ENCODE measurements at regions not wholly inside any gene's neighbourhood (a gene's known extent, or its start where the extent isn't known, plus 50 kb on each side); places are given as distances from the start of the nearest gene placed in this dataset.

GRCh38 chr10:33638891-33639290, 304.4 kb upstream of the NRP1 start:
- Mint-ChIP-seq H3K27me3 (peaks cover 9% of the 10 kb centered on the region), H3K4me3 (no peak overlapping the region), H3K4me1 (no peaks in the 10 kb centered on the region), H3K36me3 (no peaks in the 10 kb centered on the region), H3K9me3 (peaks cover 0 to under 1% (median 0%) of the 10 kb centered on the region in 7 donors), H3K27ac (no peak overlapping the region)
- no peak for ATAC-seq (ENCODE audit: low read depth in 2 of 2)
- no peaks in the 10 kb centered on the region for H3K4me1 ChIP-seq (ENCODE audit: control insufficient read depth, insufficient read depth, low read length, poor library complexity, severe bottlenecking)
- DNase-seq = no peak
- no peak overlapping the region for H3K27ac ChIP-seq (ENCODE audit: insufficient read depth, low read length, poor library complexity, severe bottlenecking)
- no peak overlapping the region for H3K4me3 ChIP-seq (ENCODE audit: low read depth, low read length)
- no peaks in the 10 kb centered on the region for H3K9me3 ChIP-seq (ENCODE audit: control insufficient read depth in 2 of 2, low read length in 2 of 2)
- no peaks in the 10 kb centered on the region for H3K27me3 ChIP-seq (ENCODE audit: control insufficient read depth, insufficient read depth, low read length)
- no peaks in the 10 kb centered on the region for H3K36me3 ChIP-seq (ENCODE audit: control insufficient read depth, insufficient read depth, low read length)

- H3K27me3 Mint-ChIP-seq = peaks cover 9% of the 10 kb centered on the region
- H3K27ac Mint-ChIP-seq = no peak overlapping the region
- Histone ChIP-seq H3K9me3 (ENCODE audit: control insufficient read depth in 2 of 2, low read length in 2 of 2) (no peaks in the 10 kb centered on the region), H3K4me3 (ENCODE audit: low read depth, low read length) (no peak overlapping the region), H3K4me1 (ENCODE audit: control insufficient read depth, insufficient read depth, low read length, poor library complexity, severe bottlenecking) (no peaks in the 10 kb centered on the region), H3K27me3 (ENCODE audit: control insufficient read depth, insufficient read depth, low read length) (no peaks in the 10 kb centered on the region), H3K27ac (ENCODE audit: insufficient read depth, low read length, poor library complexity, severe bottlenecking) (no peak overlapping the region), H3K36me3 (ENCODE audit: control insufficient read depth, insufficient read depth, low read length) (no peaks in the 10 kb centered on the region)
- no peaks in the 10 kb centered on the region for H3K9me3 Mint-ChIP-seq
- DNase-seq = no peak
- no peak for ATAC-seq (ENCODE audit: low read depth in 2 of 2)
- H3K4me1 Mint-ChIP-seq = no peaks in the 10 kb centered on the region
- H3K36me3 Mint-ChIP-seq = no peaks in the 10 kb centered on the region
- H3K4me3 Mint-ChIP-seq = no peak overlapping the region
Measured at GRCh38 chr10:33638374-33638773, 303.9 kb upstream of the NRP1 start.

GRCh38 chr10:33635967-33636515, 301.6 kb upstream of the NRP1 start:
- Mint-ChIP-seq H3K27ac (no peak overlapping the region), H3K4me1 (no peaks in the 10 kb centered on the region), H3K27me3 (peaks cover 9% of the 10 kb centered on the region), H3K4me3 (no peak overlapping the region), H3K36me3 (no peaks in the 10 kb centered on the region), H3K9me3 (no peaks in the 10 kb centered on the region)
- no peaks in the 10 kb centered on the region for H3K9me3 ChIP-seq (ENCODE audit: control insufficient read depth in 2 of 2, low read length in 2 of 2)
- no peak overlapping the region for H3K4me3 ChIP-seq (ENCODE audit: low read depth, low read length)
- no peaks in the 10 kb centered on the region for H3K36me3 ChIP-seq (ENCODE audit: control insufficient read depth, insufficient read depth, low read length)
- ATAC-seq (ENCODE audit: low read depth in 2 of 2) = no peak
- no peaks in the 10 kb centered on the region for H3K4me1 ChIP-seq (ENCODE audit: control insufficient read depth, insufficient read depth, low read length, poor library complexity, severe bottlenecking)
- H3K27me3 ChIP-seq (ENCODE audit: control insufficient read depth, insufficient read depth, low read length) = peaks cover 2% of the 10 kb centered on the region
- H3K27ac ChIP-seq (ENCODE audit: insufficient read depth, low read length, poor library complexity, severe bottlenecking) = no peak overlapping the region
- DNase-seq = no peak

- peaks cover 2% of the 10 kb centered on the region for H3K27me3 ChIP-seq (ENCODE audit: control insufficient read depth, insufficient read depth, low read length)
- no peak overlapping the region for H3K4me3 Mint-ChIP-seq
- peaks cover 9% of the 10 kb centered on the region for H3K27me3 Mint-ChIP-seq
- H3K36me3 ChIP-seq (ENCODE audit: control insufficient read depth, insufficient read depth, low read length) = no peaks in the 10 kb centered on the region
- no peaks in the 10 kb centered on the region for H3K36me3 Mint-ChIP-seq
- no peak overlapping the region for H3K27ac Mint-ChIP-seq
- H3K27ac ChIP-seq (ENCODE audit: insufficient read depth, low read length, poor library complexity, severe bottlenecking) = no peak overlapping the region
- no peaks in the 10 kb centered on the region for H3K9me3 ChIP-seq (ENCODE audit: control insufficient read depth in 2 of 2, low read length in 2 of 2)
- no peaks in the 10 kb centered on the region for H3K4me1 Mint-ChIP-seq
- DNase-seq = no peak
- H3K9me3 Mint-ChIP-seq = no peaks in the 10 kb centered on the region
- H3K4me1 ChIP-seq (ENCODE audit: control insufficient read depth, insufficient read depth, low read length, poor library complexity, severe bottlenecking) = no peaks in the 10 kb centered on the region
- no peak overlapping the region for H3K4me3 ChIP-seq (ENCODE audit: low read depth, low read length)
- ATAC-seq (ENCODE audit: low read depth in 2 of 2) = no peak
Measured at GRCh38 chr10:33632432-33632831, 298.0 kb upstream of the NRP1 start.

- no peaks in the 10 kb centered on the region for H3K9me3 ChIP-seq (ENCODE audit: control insufficient read depth in 2 of 2, low read length in 2 of 2)
- Mint-ChIP-seq H3K4me1 (no peaks in the 10 kb centered on the region), H3K36me3 (no peaks in the 10 kb centered on the region), H3K27me3 (peaks cover 5% of the 10 kb centered on the region), H3K9me3 (no peaks in the 10 kb centered on the region), H3K4me3 (no peak overlapping the region), H3K27ac (no peak overlapping the region)
- peaks cover 2% of the 10 kb centered on the region for H3K27me3 ChIP-seq (ENCODE audit: control insufficient read depth, insufficient read depth, low read length)
- no peak overlapping the region for H3K27ac ChIP-seq (ENCODE audit: insufficient read depth, low read length, poor library complexity, severe bottlenecking)
- ATAC-seq (ENCODE audit: low read depth in 2 of 2) (no peak), DNase-seq (no peak)
- no peak overlapping the region for H3K4me3 ChIP-seq (ENCODE audit: low read depth, low read length)
- H3K36me3 ChIP-seq (ENCODE audit: control insufficient read depth, insufficient read depth, low read length) = no peaks in the 10 kb centered on the region
- no peaks in the 10 kb centered on the region for H3K4me1 ChIP-seq (ENCODE audit: control insufficient read depth, insufficient read depth, low read length, poor library complexity, severe bottlenecking)
Measured at GRCh38 chr10:33631991-33632390, 297.5 kb upstream of the NRP1 start.

GRCh38 chr10:33630761-33631160, 296.3 kb upstream of the NRP1 start:
- Mint-ChIP-seq H3K9me3 (no peaks in the 10 kb centered on the region), H3K4me3 (no peak overlapping the region), H3K36me3 (no peaks in the 10 kb centered on the region), H3K4me1 (no peaks in the 10 kb centered on the region), H3K27ac (no peak overlapping the region), H3K27me3 (no peaks in the 10 kb centered on the region)
- Histone ChIP-seq H3K9me3 (ENCODE audit: control insufficient read depth in 2 of 2, low read length in 2 of 2) (no peaks in the 10 kb centered on the region), H3K4me3 (ENCODE audit: low read depth, low read length) (no peak overlapping the region), H3K4me1 (ENCODE audit: control insufficient read depth, insufficient read depth, low read length, poor library complexity, severe bottlenecking) (no peaks in the 10 kb centered on the region), H3K36me3 (ENCODE audit: control insufficient read depth, insufficient read depth, low read length) (no peaks in the 10 kb centered on the region), H3K27me3 (ENCODE audit: control insufficient read depth, insufficient read depth, low read length) (peaks cover 2% of the 10 kb centered on the region), H3K27ac (ENCODE audit: insufficient read depth, low read length, poor library complexity, severe bottlenecking) (no peak overlapping the region)
- ATAC-seq (ENCODE audit: low read depth in 2 of 2) = no peak
- no peak for DNase-seq

- no peak overlapping the region for H3K4me3 ChIP-seq (ENCODE audit: low read depth, low read length)
- H3K27ac Mint-ChIP-seq = no peak overlapping the region
- peaks cover 0 to 4% (median 0%) of the 10 kb centered on the region in 7 donors for H3K9me3 Mint-ChIP-seq
Measured at GRCh38 chr10:33627611-33628010, 293.1 kb upstream of the NRP1 start.

GRCh38 chr10:33626798-33627466, 292.5 kb upstream of the NRP1 start:
- Histone ChIP-seq H3K4me3 (ENCODE audit: low read depth, low read length) (no peak overlapping the region), H3K9me3 (ENCODE audit: control insufficient read depth in 2 of 2, low read length in 2 of 2) (no peaks in the 10 kb centered on the region), H3K4me1 (ENCODE audit: control insufficient read depth, insufficient read depth, low read length, poor library complexity, severe bottlenecking) (no peaks in the 10 kb centered on the region), H3K27me3 (ENCODE audit: control insufficient read depth, insufficient read depth, low read length) (peaks cover 2% of the 10 kb centered on the region), H3K36me3 (ENCODE audit: control insufficient read depth, insufficient read depth, low read length) (no peaks in the 10 kb centered on the region), H3K27ac (ENCODE audit: insufficient read depth, low read length, poor library complexity, severe bottlenecking) (no peak overlapping the region)
- ATAC-seq (ENCODE audit: low read depth in 2 of 2) = no peak
- Mint-ChIP-seq H3K27ac (no peak overlapping the region), H3K4me3 (no peak overlapping the region), H3K4me1 (no peaks in the 10 kb centered on the region), H3K27me3 (no peaks in the 10 kb centered on the region), H3K36me3 (no peaks in the 10 kb centered on the region), H3K9me3 (peaks cover 0 to 4% (median 0%) of the 10 kb centered on the region in 7 donors)
- DNase-seq = no peak

More at GRCh38 chr10:33627611-33628010, 293.1 kb upstream of the NRP1 start:
- Histone ChIP-seq H3K27me3 (ENCODE audit: control insufficient read depth, insufficient read depth, low read length) (peaks cover 2% of the 10 kb centered on the region), H3K36me3 (ENCODE audit: control insufficient read depth, insufficient read depth, low read length) (no peaks in the 10 kb centered on the region), H3K9me3 (ENCODE audit: control insufficient read depth in 2 of 2, low read length in 2 of 2) (no peaks in the 10 kb centered on the region), H3K27ac (ENCODE audit: insufficient read depth, low read length, poor library complexity, severe bottlenecking) (no peak overlapping the region), H3K4me1 (ENCODE audit: control insufficient read depth, insufficient read depth, low read length, poor library complexity, severe bottlenecking) (no peaks in the 10 kb centered on the region)
- DNase-seq (no peak), ATAC-seq (ENCODE audit: low read depth in 2 of 2) (no peak)
- H3K4me1 Mint-ChIP-seq = no peaks in the 10 kb centered on the region
- no peak overlapping the region for H3K4me3 Mint-ChIP-seq
- no peaks in the 10 kb centered on the region for H3K36me3 Mint-ChIP-seq
- no peaks in the 10 kb centered on the region for H3K27me3 Mint-ChIP-seq

All from CD4-positive, CD25-positive, alpha-beta regulatory T cell (primary cell).